GM21526 (cell line): ENCODE measurements at regions not wholly inside any gene's neighbourhood (a gene's known extent, or its start where the extent isn't known, plus 50 kb on each side); places are given as distances from the start of the nearest gene placed in this dataset.
"Not testable (repeated sequence)": the region's sequence is repeated elsewhere in the genome, so short reads cannot be mapped to it uniquely, and the experiment has no call there.

ENCODE experiments used
- ATAC-seq: cut with Tn5 transposase; IDR thresholded peaks from one replicate; pipeline ENCODE4 v1.9.1; 2021; ENCODE audit warnings: moderate library complexity; ENCODE audit not compliant: unreplicated experiment, low FRiP score

DNA sequence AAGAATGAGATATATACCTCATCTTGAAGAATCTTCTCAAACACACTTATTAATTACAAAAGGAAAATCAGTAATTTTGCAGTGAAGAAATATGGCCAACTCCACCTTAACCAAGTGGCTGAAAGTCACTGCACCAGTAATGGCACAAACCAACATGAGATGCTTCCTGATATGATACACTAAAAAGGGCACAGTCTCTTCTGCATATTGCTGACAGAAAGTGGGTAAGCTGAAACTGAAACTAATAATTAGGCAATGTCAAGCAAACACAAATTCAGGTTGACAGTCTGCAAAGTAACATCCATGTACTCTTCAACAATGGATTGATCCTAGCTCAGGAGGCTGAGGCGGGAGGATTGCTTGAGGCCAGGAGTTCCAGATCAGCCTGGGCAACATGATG is 56.1 kb downstream of the ZNF22 start:
- ATAC-seq = not testable (repeated sequence)

DNA sequence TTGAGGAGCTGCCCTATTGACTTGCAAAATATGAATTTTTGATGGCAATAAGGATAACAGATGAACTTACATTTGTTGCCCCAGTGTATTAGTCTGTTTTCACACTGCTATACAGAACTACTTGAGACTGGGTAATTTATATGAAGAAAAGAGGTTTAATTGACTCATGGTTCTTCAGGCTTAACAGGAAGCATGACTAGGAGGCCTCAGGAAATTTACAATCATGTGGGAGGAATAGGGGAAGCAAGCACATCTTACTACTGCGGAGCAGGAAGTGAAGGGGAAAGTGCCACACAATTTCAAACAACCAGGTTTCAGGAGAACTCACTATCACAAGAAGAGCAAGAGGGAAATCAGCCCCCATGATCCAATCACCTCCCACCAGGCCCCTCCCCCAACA is 57.9 kb downstream of the ZNF22 start:
- no peak for ATAC-seq

DNA sequence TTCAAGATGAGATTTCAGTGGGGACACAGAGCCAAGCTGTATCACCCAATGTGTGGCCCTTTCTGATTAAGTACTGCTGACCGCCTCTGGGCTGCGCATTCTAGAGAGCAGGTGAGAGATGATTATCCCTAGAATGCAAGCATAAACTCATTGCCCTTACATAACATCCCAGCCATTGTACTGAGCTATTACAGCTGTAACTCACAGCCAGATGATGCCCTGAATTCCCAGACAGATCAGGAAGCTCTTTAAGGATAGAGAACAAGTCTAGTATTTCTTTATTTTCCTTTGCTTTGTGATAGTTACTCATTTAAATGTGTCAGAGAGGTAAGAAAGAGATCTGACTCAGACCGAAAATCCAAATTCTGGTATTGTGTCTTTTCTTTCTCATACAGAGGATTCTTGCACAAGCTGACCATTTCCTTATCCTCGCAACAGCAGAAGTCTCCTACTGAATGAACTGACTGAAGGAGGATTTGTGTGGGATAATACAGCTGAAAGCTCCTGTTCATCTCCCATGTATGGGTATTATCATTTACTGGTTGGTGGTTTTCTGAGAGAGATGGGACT is 58.4 kb downstream of the ZNF22 start:
- ATAC-seq = no peak

DNA sequence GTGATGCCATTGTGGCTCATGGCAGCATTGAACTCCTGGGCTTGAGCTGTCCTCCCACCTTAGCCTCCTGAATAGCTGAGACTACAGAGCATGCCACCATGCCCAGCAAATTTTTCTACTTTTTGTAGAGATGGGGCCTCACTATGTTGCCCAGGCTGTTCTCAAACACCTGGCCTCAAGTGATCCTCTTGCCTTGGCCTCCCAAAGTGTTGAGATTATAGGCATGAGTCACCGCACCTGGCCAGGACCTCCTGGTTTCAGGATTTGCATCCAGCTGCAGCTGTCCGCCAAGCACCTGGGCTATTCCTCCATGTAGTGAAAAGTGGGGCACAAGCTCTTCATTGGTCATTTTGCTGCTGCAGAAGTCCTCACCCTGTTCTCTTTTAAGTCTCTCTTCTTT is 58.9 kb downstream of the ZNF22 start:
- ATAC-seq = no peak

DNA sequence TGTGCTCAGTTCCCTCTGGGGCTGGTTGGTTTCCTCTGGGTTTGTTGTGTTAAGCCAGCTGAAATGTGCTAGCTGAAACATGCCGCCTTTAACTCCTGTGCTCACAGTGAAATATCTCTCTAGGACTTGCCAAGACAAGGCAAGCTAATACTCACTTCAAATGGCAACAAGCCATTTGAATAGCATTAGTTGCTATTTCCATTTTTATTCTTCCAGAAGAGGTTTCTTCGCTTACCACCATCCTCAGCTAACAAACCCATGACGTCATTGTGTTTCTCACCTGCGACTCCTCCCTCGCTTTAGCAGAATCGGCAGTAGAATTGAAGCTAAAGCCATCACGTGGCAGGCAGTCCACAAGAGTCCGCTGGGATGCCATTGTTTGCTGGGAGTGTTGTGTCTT is 61.3 kb downstream of the ZNF22 start:
- ATAC-seq = no peak

DNA sequence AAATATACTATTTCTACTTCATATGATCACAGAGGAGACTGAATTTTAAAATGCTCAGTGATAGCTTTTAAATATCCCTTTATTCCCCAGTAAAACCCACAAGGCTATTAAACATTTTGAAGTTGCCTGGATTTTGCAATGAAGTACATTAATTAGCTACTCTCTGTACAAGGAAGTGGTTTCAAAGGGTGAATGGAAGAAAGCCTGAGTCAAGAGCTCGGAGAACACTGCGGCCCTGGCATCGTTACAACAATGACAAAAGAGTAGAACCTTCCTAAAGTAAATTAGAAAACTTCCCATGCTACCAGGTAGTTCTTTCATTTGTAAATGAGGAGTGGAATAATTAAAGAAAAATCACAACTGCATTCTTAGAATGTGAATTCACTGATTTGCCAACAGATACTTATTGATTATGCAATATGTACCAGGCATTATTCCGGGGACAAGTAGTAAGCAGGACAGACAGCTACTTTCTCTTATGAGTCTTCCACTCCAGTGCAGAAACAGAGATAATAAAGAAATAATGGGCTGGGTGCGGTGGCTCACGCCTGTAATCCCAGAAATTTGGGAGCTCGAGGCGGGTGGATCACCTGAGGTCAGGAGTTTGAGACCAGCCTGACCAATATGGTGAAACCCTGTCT is 63.0 kb downstream of the ZNF22 start:
- ATAC-seq = no peak

DNA sequence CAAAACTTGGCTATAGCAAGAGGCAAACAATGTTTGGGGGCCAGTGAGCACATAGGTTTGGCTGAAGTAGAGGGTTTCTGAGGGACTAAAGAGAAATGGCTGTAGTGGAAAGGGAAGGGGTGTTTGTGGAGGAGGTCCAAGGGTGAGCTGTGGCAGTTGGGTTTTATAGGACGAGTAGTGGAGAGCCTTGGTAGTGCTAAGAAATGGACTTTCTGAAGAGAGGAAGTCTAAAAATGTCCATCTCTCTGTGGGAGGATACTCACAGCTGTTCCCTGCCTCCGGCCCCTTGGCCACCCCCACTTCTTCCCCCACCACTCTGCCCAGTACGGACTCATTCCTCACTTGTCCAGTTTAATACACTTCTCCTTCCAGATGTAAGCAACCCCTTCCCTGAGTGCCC is 64.3 kb downstream of the ZNF22 start:
- ATAC-seq = no peak

DNA sequence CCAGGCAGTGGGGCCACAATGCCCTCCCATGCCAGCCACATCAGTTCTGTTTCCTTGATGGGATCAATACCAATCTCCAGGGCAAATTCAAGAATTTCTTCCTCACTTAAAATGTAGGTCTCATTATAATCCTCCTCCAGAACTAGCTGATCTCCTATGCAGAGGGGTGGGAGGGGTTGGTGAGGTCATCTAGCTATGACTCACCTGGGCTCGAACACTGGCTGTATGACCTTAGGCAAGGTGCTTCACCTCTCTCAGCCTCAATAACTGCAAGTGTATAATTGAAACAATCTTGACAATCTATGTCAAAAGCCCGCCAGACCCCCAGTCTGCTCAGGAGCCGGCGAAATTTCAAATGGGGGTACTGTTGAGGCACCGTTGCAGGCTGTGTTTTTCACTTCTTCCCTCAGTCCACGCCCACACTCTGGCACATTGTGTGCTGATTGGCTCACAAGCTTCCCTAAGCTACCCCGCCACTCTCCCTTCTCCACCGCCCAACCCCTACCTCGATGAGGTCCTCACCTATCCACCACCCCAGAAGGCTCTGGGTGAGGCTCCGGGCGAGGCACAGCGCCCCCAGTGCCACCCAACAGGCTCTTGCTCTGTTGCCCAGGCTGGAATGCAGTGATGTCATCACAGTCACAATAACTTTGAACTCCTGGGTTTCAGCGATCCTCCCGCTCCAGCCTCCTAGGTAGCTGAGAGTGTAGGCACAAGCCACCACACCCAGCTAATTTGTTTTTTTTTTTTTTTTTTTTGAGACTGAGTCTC is 70.5 kb downstream of the ZNF22 start:
- no peak for ATAC-seq

DNA sequence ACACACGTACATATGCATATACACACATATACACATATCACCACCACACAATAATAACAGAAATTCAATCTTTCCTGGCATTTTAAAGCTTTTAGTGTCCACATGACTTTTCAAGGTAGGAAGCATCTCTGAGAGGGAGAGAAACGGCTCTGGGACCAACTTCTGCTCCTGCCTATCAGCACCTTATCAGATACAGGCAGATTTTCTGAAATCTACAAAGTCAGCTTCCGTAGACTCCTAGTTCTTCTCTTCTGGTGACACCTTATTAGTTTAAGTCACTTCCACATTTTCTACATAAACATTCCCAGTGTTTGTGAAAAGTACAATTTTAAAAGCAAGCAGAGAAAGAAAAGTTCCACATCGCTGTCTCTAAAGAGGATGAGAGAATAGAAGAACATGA is 74.5 kb downstream of the ZNF22 start:
- ATAC-seq = no peak

DNA sequence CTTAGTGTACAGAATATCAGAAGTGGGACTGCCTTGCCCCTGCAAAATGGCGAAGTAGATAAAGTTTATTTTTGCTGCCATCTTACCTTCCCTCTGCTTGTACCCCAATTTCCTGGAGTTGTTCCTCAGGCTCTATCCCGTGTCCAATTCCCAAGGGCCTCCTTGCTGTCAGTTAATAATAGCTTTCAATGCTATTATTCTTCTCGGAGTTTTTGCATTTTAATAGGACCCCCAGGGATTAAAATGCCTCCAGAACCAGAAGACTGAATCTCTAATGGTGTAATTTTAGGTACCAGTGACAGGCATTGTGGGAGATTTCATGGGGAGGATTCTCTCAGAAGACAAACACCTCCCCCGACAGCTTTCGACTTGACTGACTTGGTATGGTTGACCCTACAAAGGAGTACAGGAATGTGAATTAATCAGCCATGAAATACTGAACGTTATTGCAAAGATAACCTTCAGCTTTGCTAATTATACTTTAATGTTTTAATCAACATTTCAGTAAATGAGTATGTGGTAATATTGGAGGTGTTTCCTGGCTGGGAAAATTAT is 75.2 kb downstream of the ZNF22 start:
- ATAC-seq = no peak

DNA sequence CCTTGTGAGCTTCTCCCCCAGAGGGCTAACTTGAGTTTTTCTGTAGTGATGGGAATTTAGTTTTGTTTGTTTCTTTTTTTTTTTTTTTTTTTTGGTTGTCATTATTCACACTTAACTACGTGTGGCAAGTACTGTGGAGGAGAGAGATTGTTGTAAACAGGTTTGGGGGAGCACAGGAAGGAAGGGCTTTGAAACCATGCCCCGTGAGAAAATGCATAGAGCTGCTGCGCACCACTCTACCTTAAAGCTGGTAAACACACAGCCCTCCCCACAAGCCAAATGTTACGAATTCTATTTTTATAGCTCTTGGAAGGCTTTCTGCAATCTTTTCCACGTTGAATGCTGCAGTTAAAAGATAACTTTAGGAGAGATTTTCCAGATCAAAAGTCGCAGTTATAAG is 76.2 kb downstream of the ZNF22 start:
- no peak for ATAC-seq

DNA sequence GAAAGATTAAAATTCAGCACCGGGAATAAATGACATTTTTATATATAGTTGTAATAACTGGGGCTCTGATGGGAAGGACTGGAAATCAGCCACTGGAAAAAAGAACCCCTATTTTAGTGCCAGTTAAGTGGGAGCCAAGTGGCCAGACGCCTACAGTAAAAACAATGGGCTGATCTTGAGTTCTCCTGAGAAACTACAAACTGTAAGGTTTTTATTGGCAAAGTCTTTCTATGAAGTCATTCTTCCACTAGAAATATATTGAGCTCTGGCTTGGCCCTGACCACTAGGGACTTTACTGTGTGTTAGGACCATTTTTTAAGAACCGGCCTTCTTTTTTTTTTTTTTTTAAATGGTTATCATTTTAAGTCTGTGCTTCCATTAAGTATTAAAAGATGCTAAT is 79.6 kb downstream of the ZNF22 start:
- ATAC-seq = no peak

DNA sequence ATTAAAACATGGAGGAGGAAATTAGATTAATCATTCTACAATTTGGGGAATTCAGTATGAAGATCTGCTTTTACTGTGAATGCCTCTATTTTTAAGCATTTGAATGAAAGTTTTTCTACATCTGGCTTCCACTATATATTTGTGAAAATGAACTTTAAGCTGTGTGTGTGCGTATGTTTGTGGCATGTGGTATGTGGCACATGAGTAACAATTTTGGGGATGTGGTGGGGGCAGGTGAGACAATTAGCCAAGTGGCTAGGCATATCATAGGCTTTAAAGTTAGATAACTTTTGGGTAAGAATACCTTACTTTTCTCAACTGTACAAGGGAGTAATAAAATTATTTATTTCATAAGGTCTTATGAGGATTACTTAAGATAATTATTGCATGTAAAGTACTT is 81.5 kb downstream of the ZNF22 start:
- ATAC-seq = no peak

DNA sequence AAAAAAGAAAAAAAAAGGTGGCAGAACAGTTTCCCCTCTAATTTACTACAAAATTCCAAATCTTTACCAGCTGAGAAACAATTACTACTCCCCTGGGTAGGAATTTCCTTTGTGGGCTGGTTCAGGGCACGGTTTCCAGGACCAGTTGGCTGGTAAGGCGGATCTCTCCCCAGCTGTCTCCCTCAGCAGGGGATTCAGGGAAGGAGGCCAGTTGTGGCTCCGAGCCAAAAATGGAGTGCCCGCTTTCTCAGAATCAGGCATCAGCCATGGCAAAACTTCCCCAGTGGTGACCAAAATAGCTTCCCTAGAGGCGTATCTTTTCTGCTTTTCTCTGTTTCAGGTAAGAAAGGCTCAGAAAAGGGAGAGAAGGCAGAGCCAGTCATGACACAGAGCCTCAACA is 91.2 kb downstream of the ZNF22 start:
- no peak for ATAC-seq

DNA sequence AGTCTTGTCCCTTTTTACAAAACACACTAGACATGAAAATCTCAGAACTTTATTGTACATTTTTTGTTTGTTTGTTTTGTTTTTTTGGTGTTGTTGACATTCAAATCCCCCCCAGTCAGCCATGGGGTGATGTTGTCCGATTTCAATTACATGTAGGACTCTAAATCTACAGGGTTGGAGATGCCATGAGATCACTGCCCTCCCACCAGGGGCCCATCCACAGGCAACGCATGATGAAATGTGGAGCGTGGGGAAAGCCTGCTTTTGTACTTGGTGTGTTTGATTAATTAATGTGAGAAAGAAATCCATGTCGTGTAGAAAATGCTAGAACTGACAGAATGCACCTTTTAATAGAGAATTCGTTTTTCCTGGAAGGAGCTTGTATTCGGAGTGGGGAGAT is 93.2 kb downstream of the ZNF22 start:
- no peak for ATAC-seq

DNA sequence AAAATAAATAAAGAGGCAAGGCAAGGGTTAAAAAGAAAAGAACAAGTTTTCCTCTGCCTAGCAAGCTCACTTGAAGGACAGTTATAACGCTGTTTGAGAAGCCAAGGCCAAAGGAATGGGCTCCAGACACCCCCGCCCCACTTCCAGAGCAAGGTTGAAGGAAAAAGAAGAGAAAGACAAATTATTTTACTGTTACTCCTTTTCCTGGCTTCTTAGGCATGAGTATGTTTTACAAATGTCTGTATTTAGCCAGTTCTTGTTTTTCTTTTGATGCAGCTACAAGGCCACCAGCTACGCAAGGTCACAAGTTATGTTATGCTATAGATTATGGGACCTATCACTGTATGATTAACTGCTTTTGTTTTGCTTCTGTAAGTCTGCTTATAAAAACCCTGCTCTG is 94.6 kb downstream of the ZNF22 start:
- ATAC-seq = no peak

DNA sequence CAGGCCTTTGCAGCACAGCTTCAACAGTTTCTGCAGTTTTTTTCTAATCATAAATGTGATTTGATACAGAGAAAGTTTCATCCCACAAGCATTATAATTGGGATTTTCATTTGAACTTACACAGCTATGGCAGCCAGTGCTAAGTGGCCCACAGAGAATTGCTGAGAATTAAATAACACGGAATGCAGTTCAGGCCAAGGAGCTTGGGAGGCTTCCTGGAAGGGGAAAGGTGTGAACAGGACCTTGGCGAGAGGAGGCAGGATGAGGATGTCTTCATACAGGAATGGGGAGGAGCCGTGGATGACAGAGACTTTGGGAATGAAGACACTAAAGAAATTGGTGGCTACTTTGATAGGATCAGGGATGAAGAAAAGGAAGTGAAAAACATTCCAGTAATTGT is 95.3 kb downstream of the ZNF22 start:
- no peak for ATAC-seq

DNA sequence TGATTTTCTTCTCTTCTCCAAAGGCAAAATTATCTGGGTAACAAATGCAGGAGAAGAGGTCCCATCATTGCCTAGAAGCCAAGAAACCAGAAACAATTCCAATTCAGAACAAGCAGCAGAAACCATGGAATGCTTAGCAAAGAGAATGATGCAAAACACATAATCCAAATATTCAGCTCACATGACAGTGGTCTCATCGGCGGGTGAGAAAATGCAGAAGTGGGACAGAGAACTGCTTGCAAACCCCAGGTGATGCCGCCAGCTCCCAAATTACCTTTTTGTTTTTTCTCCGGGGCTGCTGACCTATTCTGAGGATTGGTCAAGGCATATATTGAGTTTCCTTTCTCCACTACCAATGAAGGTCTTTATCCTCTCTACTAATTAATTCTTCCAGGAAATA is 99.7 kb downstream of the ZNF22 start:
- no peak for ATAC-seq

DNA sequence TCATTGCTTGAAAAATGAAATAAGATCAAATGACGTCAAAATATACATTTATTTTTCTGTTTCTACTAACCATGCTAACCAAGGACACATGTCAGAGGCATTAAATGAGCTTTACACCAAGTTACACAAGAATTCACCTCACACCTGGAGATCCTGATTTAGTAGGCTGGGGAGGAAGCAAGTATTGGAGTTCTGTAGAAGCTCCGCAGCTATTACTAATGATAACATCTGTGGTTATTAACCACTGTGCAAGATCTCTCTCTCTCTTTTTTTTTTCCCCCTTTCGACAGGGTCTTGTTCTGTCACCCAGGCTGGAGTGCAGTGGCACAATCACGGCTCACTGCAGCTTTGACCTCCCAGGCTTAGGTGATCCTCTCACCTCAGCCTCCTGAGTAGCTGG is 104.0 kb downstream of the ZNF22 start:
- ATAC-seq = no peak

DNA sequence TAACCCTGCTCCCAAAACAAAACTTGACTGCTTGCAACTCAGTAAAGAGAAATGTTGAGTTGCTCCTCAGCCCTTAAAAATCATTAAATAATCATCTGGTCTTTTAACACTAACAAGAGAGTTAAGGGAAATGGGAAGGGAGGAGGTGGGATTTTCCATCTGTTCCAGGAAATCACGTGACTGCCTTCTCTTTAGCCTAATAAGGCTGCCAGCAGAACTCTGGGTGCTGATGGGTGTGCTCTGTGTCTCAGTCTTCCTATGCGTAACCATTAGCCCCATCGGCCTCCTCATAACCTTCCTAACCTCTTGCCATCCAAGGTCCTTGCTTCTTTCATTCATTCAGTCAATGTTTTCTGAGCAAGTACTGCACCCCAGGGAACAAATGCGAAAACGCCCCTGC is 104.6 kb downstream of the ZNF22 start:
- not testable (repeated sequence) for ATAC-seq

DNA sequence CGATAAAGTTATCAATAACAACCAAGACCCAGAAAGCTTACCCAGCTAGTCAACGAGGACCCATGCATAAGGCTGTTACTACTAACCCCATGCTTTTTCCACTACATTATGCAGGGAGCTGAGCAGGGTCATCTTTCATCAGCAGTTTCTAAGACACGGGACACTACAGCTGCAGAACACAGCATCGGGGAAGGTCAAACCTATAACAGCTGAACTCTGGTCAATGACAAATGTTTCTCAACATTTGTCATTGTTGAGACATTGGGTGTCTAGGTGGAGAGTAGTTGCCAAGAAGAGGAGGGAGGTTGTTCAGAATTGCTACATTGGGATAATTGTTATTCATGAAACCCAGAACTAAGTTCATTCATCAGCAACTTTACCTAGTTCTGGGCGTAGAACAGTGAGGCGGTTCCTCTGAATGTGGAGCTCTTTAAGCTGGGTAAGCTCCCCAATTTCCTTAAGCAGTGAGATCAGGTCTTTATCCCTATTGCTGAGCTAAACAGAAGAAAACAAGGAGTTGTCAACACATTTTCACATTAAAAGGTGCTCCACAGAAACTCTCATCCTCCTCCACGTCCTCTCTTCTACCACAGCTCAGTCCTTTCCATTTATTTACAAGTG is 105.6 kb downstream of the ZNF22 start:
- no peak for ATAC-seq
